GM12891 (cell line): ENCODE measurements at regions not wholly inside any gene's neighbourhood (a gene's known extent, or its start where the extent isn't known, plus 50 kb on each side); places are given as distances from the start of the nearest gene placed in this dataset.

ENCODE experiments used
- DNase-seq: peaks from one replicate; pipeline ENCODE4 v3.0.0; 2011; ENCODE audit warnings: low spot score; ENCODE audit not compliant: insufficient read length
- FAIRE-seq: peaks from 2 replicates; lab custom pipeline; 2011; peaks lifted over from hg19 to GRCh38; lab: Jason Lieb, UNC
- PAX5 ChIP-seq: IDR thresholded peaks from 2 replicates; pipeline ENCODE4 v1.6.1; 2011; ENCODE audit warnings: low read length, moderate library complexity, mild to moderate bottlenecking; ENCODE audit not compliant: insufficient read depth, severe bottlenecking
- POLR2A ChIP-seq: IDR thresholded peaks from 2 replicates; pipeline ENCODE4 v1.6.1; 2011; ENCODE audit warnings: low read depth, low read length, control low read depth
- POLR2AphosphoS5 ChIP-seq: IDR thresholded peaks from 2 replicates; pipeline ENCODE4 v1.6.1; 2011; ENCODE audit warnings: low read depth, low read length, control low read depth
- POU2F2 ChIP-seq: IDR thresholded peaks from 2 replicates; pipeline ENCODE4 v1.6.1; 2011; ENCODE audit warnings: low read depth, mild to moderate bottlenecking, control low read depth, low read length, moderate library complexity
- SPI1 ChIP-seq: IDR thresholded peaks from 2 replicates; pipeline ENCODE4 v1.6.1; 2011; ENCODE audit warnings: low read depth, low read length, control low read depth
- TAF1 ChIP-seq: IDR thresholded peaks from 2 replicates; pipeline ENCODE4 v1.6.1; 2011; ENCODE audit warnings: low read depth, low read length, control low read depth

GRCh38 chr1:82287556-82287955 lies 486.8 kb downstream of the ADGRL2 start:
- no peak for FAIRE-seq
- no peak for DNase-seq
- no peak for TF ChIP-seq PAX5
- no peak for TF ChIP-seq TAF1

- FAIRE-seq (no peak), DNase-seq (no peak)
- TF ChIP-seq TAF1: no peak
- TF ChIP-seq POU2F2: no peak
- TF ChIP-seq SPI1: no peak
- no peak for TF ChIP-seq PAX5
- no peak for TF ChIP-seq POLR2AphosphoS5
- no peak for TF ChIP-seq POLR2A
Observed at GRCh38 chr1:82284213-82284612, 483.5 kb downstream of the ADGRL2 start.

GRCh38 chr1:82279241-82279640 lies 478.5 kb downstream of the ADGRL2 start:
- FAIRE-seq (no peak), DNase-seq (no peak)
- TF ChIP-seq POLR2AphosphoS5: no peak
- TF ChIP-seq POLR2A: no peak
- TF ChIP-seq PAX5: no peak
- TF ChIP-seq SPI1: no peak
- no peak for TF ChIP-seq TAF1
- no peak for TF ChIP-seq POU2F2

- FAIRE-seq (no peak), DNase-seq (no peak)
- TF ChIP-seq POLR2A (no peak), SPI1 (no peak), POLR2AphosphoS5 (no peak), POU2F2 (no peak), PAX5 (no peak), TAF1 (no peak)
Observed at GRCh38 chr1:82273816-82274215, 473.1 kb downstream of the ADGRL2 start.

DNA sequence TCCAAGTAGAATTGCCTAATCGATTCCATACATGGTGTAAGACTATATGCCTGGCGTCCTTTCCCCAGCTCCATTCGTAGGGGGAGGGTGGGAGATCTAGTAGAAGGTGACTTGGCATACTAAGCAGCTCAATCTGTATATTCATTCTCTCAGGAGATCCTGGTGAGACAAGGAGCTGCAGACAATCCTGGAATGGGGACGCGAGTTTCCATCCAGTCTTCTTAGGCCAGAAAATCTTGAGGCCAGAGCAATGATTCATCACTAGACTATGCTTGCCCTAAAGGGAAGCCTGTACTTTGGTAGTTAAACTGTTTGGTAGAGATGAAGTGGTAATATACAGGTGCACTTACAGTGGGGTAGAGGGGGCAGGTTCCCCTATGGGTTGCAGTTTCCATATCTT lies 468.7 kb downstream of the ADGRL2 start:
- TF ChIP-seq TAF1 (no peak), SPI1 (no peak), POLR2A (no peak), POU2F2 (no peak)
- FAIRE-seq (no peak), DNase-seq (no peak)

DNA sequence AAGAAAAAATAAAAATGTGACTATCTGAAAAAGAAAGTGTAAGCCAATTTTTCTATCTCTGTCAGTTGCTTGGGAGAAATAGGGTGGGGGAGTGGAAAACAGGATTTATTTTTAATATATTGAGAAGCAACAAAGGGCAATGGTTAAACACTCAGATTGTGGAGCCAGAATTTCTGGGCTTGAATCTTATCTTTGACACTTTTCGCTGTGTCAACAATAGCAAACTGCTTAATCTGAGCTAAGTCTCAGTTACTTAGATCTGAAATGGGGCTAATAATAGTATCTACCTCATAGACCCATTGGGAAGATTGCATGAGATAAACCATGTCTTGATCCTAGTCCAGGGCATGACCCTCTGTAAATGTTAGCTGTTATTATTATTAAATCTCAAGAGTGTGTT lies 468.1 kb downstream of the ADGRL2 start:
- FAIRE-seq (no peak), DNase-seq (no peak)
- TF ChIP-seq TAF1 (no peak), PAX5 (no peak), POU2F2 (no peak), POLR2AphosphoS5 (no peak), SPI1 (no peak), POLR2A (no peak)

DNA sequence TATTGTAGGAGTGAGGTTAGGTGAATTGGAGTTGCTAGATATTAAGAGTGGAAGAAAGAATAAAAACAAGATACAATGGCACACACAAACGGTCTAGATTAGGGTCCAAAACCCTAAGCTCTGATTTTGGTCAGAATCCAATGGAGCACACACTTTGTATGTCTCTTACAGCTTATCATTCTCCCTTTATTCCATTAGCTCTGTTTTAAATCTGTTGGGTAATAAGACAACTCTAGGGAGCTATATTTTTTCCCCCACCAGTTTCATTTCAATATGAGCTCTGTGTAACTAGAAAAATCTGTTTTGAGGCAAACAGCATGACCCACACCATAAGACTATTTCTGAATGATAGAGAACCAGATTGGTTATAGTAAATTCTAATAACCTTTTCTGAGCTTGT lies 465.6 kb downstream of the ADGRL2 start:
- no peak for FAIRE-seq
- DNase-seq: no peak
- TF ChIP-seq PAX5 (no peak), TAF1 (no peak), POU2F2 (no peak), POLR2A (no peak), SPI1 (no peak)

GRCh38 chr1:82265436-82265835 lies 464.7 kb downstream of the ADGRL2 start:
- no peak for FAIRE-seq
- DNase-seq: no peak
- no peak for TF ChIP-seq POLR2AphosphoS5
- TF ChIP-seq TAF1: no peak
- TF ChIP-seq PAX5: no peak
- TF ChIP-seq POLR2A: no peak
- no peak for TF ChIP-seq POU2F2

GRCh38 chr1:82264802-82265201 lies 464.1 kb downstream of the ADGRL2 start:
- FAIRE-seq (no peak), DNase-seq (no peak)
- TF ChIP-seq POLR2A (no peak), SPI1 (no peak), PAX5 (no peak), TAF1 (no peak), POU2F2 (no peak), POLR2AphosphoS5 (no peak)

GRCh38 chr1:82263396-82263795 lies 462.7 kb downstream of the ADGRL2 start:
- DNase-seq (no peak), FAIRE-seq (no peak)
- TF ChIP-seq POLR2AphosphoS5: no peak
- no peak for TF ChIP-seq POLR2A
- no peak for TF ChIP-seq POU2F2
- no peak for TF ChIP-seq PAX5
- no peak for TF ChIP-seq TAF1
- TF ChIP-seq SPI1: no peak

DNA sequence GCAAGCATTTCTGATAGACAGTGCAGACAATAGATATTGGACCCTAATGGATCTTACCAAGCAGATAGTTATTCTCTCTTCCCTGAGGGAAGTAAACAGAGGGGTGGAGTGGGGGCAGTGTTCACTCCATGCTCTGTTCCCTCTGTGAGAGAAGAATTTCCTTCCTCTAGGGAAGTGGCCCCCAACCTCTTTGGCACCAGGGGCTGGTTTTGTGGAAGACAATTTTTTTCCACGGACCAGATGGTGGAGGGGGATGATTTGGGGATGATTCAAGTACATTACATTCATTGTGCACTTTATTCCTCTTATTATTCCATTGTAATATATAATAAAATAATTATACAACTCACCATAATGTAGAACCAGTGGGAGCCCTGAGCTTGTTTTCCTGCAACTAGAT lies 459.9 kb downstream of the ADGRL2 start:
- no peak for FAIRE-seq
- DNase-seq: no peak
- TF ChIP-seq POLR2AphosphoS5 (no peak), SPI1 (no peak), POU2F2 (no peak), PAX5 (no peak)
